Left lobe of liver (tissue), 2 donors: ENCODE measurements at regions not wholly inside any gene's neighbourhood (a gene's known extent, or its start where the extent isn't known, plus 50 kb on each side); places are given as distances from the start of the nearest gene placed in this dataset.

Source experiments
- ATAC-seq: fragments of 200-7000 bp; cut with Tn5 transposase; one replicate; pipeline ENCODE4 v1.9.1; 2020; ENCODE audit warnings: mild to moderate bottlenecking, moderate library complexity
- DNase-seq: peaks from one replicate; pipeline ENCODE4 v3.0.0-alpha.2; 2020; ENCODE audit warnings: low spot score
- donor health status: DM: no; HTN: no; CAD: no; lungs with moderate emphysema.
- donor health status: DM: no; HTN: yes; CAD: no.

DNA sequence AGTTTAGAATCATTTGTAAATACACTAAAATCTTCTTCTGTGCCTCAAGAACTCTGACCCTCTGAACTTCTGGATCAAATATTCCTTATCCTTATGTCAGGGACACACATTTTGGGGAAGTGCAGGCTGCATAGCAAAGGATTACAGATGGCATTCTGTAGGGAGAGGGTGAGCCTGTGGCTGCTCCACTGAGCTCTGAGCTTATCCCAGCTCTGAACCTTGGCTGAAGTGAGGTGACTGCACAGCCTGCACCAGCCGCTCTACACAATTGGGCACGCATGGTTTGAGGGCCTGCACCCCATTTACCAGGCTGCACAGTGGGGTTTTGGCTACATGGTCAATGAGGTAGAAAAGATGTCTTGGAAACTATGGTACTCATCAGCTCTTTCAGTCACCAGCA, 251.6 kb downstream of the GALR1 start:
- no peak for ATAC-seq
- no peak for DNase-seq

- DNase-seq (no peak), ATAC-seq (no peak)
Observed at GRCh38 chr18:77505499-77505898, 255.9 kb downstream of the GALR1 start.

GRCh38 chr18:77512152-77512551, 262.5 kb downstream of the GALR1 start:
- DNase-seq = no peak
- ATAC-seq = no peak

DNA sequence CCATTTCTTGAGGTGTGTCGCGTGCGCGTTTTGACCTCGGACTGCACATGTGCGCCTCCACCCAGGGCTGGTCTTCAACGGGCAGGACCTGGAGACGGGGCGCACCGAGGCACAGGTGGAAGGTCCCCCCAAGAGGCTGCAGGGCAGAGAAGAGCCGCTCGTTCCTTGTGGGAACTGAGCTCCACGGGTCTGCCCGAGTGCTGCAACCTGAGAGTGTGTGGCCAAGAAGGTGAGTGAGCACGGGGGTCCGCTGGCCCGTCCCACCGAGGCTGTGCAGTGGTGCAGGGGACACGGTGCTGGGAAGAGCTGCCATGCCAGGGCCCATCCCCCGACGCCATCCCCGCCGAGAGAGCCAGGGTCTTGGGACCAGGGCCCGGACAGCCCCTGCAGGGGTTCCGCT, 268.3 kb downstream of the GALR1 start:
- ATAC-seq (no peak), DNase-seq (no peak)

GRCh38 chr18:77520767-77521166, 271.1 kb downstream of the GALR1 start:
- ATAC-seq (no peak), DNase-seq (no peak)

GRCh38 chr18:77522051-77522675, 272.5 kb downstream of the GALR1 start:
- DNase-seq = no peak
- no peak for ATAC-seq

- ATAC-seq (no peak), DNase-seq (no peak)
Observed at GRCh38 chr18:77524909-77525308, 275.3 kb downstream of the GALR1 start.

DNA sequence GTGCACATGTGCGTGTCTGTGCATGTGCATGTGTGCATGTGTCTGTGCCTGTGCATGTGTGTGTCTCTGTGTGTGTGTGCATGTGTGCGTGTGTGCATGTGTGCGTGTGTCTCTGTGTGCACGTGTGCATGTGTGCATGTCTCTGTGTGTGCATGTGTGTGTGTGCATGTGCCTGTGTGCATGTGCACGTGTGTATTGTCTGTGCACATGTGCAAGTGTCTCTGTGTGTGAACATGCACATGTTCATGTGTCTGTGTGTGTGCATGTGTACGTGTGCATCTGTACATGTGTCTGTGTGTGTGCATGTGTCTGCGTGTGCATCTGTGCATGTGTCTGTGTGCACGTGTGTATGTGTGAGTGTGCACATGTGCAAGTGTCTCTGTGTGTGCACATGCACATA, 277.3 kb downstream of the GALR1 start:
- DNase-seq (no peak), ATAC-seq (no peak)

- ATAC-seq (no peak), DNase-seq (no peak)
Observed at GRCh38 chr18:77528872-77529271, 279.2 kb downstream of the GALR1 start.

DNA sequence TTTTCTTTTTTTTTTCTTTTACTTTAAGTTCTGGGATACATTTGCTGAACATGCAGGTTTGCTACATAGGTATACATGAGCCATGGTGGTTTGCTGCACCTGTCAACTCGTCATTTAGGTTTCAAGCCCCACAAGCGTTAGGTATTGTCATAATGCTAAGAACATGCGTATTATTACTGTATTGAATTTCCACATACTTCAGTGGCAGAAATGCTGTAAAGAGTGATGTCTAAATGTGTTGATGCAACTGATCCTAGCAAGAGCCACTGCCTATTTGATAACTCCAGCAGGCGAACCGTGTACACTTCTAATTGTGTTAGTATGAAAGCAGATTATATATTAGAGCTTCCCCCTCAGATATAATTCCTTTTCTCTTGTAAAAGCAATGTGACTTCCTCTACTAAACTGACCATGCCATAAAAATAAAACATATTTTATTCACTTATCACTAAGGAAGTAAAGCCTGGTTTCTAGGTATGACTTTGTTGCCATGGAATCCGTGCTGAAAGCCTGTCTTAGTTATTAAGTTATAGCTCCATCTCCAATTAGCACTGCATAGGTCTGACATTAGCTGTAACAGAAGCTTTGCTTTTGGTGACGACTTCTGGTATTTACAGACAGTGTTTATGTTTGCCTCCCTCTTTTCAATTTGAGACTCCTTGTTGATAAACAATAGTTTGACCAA, 280.0 kb downstream of the GALR1 start:
- ATAC-seq = no peak
- DNase-seq = no peak

DNA sequence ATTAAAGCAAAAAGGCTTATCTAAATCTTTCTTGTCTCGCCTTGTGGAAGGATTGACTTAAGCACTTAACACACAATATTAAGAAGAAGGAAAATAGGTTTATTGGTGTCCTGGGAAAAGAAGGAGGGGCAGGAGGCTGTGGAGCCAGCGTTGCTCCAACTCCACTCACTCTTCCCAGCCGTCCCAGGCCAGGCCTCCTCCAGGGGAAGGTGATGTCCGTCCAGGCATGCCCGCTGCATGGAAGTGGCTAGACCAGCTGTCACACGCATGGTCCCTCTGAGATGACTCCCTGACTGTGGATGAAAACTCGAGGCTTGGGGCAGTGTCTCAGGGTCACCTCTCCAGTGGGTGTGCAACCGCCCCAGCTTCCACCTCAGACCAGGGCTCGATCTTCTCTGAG, 281.1 kb downstream of the GALR1 start:
- ATAC-seq (no peak), DNase-seq (no peak)

DNA sequence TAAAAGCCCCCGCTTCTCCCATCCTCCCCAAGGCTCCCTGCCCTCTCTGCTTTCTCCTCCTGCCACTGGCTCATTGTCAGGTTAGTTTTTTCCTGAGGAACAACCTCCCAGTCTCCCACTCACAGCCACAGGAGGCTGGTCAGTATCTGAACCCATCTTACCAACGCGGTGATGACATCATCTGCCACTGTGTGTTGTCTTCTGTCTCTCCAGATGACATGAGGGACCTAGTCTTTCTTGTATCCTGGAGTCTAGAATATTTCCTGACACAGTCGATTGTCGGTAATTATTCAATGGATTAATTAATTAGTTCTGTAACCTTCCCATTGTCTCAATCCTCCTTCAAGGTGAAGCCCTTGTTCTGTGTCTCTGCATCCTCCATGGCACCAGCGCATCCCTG, 290.2 kb downstream of the GALR1 start:
- ATAC-seq (no peak), DNase-seq (no peak)

GRCh38 chr18:77544792-77545191, 295.1 kb downstream of the GALR1 start:
- DNase-seq (no peak), ATAC-seq (no peak)

- ATAC-seq (no peak), DNase-seq (no peak)
Observed at GRCh38 chr18:77547757-77548156, 298.1 kb downstream of the GALR1 start.

DNA sequence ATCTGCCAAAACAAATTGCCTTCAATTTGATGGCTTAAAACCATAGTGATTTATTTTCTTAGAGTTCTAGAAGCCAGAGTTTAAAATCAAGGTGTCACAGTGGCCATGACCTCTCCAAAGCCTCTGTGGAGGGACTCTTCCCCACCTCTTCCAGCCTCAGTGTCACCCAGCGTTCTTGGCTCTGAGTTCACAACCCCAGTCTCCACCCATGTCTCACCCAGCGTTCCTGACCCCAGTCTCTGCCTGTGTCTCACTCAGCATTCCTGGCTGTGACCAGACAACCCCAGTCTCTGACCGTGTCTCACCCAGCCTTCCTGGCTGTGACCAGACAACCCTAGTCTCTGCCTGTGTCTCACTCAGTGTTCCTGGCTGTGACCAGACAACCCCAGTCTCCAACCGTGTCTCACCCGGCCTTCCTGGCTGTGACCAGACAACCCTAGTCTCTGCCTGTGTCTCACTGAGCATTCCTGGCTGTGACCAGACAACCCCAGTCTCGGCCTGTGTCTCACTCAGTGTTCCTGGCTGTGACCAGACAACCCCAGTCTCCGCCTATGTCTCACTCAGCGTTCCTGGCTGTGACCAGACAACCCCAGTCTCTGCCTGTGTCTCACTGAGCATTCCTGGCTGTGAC, 299.3 kb downstream of the GALR1 start:
- ATAC-seq = no peak

DNA sequence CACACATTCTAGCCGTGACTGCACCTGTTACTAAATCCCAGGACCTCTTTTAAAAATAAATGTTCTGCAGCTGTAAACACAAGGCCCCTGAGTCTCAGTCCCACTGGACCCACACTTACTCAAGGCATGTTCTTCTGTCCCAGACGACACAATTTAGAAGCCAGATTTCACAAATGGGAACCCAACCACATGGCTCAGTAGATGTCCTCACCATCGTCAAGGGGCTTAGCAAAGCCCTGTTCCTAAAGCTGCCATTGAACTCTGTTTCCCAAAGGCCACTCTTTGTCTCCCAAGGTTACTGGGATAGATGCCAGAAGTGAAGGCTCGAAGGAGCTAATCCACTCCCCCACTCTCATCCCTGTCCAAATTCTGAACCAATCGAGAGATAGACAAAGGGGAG, 301.0 kb downstream of the GALR1 start:
- DNase-seq = no peak

More for the DNA sequence above, 299.3 kb downstream of the GALR1 start:
- no peak for DNase-seq

GRCh38 chr18:77551055-77551454, 301.4 kb downstream of the GALR1 start:
- DNase-seq = no peak

More for the DNA sequence above, 301.0 kb downstream of the GALR1 start:
- no peak for ATAC-seq

GRCh38 chr18:77552945-77553344, 303.3 kb downstream of the GALR1 start:
- no peak for DNase-seq
- no peak for ATAC-seq

More at GRCh38 chr18:77551055-77551454, 301.4 kb downstream of the GALR1 start:
- no peak for ATAC-seq

GRCh38 chr18:77554061-77554460, 304.4 kb downstream of the GALR1 start:
- DNase-seq (no peak), ATAC-seq (no peak)

- DNase-seq (no peak), ATAC-seq (no peak)
Observed at GRCh38 chr18:77557046-77557587, 307.5 kb downstream of the GALR1 start.

GRCh38 chr18:77559274-77559910, 309.7 kb downstream of the GALR1 start:
- no peak for ATAC-seq

More at GRCh38 chr18:77559274-77559910, 309.7 kb downstream of the GALR1 start:
- DNase-seq = no peak
